H9 (cell line): ENCODE measurements at regions not wholly inside any gene's neighbourhood (a gene's known extent, or its start where the extent isn't known, plus 50 kb on each side); places are given as distances from the start of the nearest gene placed in this dataset.
"Not testable (repeated sequence)": the region's sequence is repeated elsewhere in the genome, so short reads cannot be mapped to it uniquely, and the experiment has no call there.

Experiments used
- DNase-seq: peaks from one replicate; pipeline ENCODE4 v3.0.0-alpha.2; 2017
- H2AFZ ChIP-seq: one replicate; pipeline ENCODE4 v1.6.1; 2013; ENCODE audit warnings: mild to moderate bottlenecking, low read length, control low read depth, moderate library complexity
- H2AK5ac ChIP-seq: 2 replicates; pipeline ENCODE4 v1.6.1; 2013; ENCODE audit warnings: low read length, control low read depth, mixed read lengths; ENCODE audit not compliant: insufficient read length
- H2BK120ac ChIP-seq: one replicate; pipeline ENCODE4 v1.6.1; 2013; ENCODE audit warnings: low read depth, mild to moderate bottlenecking, low read length, control low read depth, inconsistent platforms; ENCODE audit not compliant: poor library complexity, severe bottlenecking
- H2BK12ac ChIP-seq: 2 replicates; pipeline ENCODE4 v1.6.1; 2013; ENCODE audit warnings: low read length, control low read depth, mixed read lengths, low read depth; ENCODE audit not compliant: insufficient read length
- H2BK15ac ChIP-seq: 2 replicates; pipeline ENCODE4 v1.6.1; 2013; ENCODE audit warnings: low read depth, low read length, control low read depth
- H2BK20ac ChIP-seq: one replicate; pipeline ENCODE4 v1.6.1; 2013; ENCODE audit warnings: low read depth, mild to moderate bottlenecking, low read length, control low read depth, inconsistent platforms; ENCODE audit not compliant: poor library complexity, severe bottlenecking
- H2BK5ac ChIP-seq: 2 replicates; pipeline ENCODE4 v1.6.1; 2013; ENCODE audit warnings: low read length, control low read depth, mixed read lengths; ENCODE audit not compliant: insufficient read length
- H3K14ac ChIP-seq: 2 replicates; pipeline ENCODE4 v1.6.1; 2013; ENCODE audit warnings: low read length, control low read depth; ENCODE audit not compliant: insufficient read depth
- H3K18ac ChIP-seq: 2 replicates; pipeline ENCODE4 v1.6.1; 2013; ENCODE audit warnings: low read depth, mild to moderate bottlenecking, mixed read lengths, low read length, control low read depth; ENCODE audit not compliant: insufficient read length
- H3K23ac ChIP-seq: 2 replicates; pipeline ENCODE4 v1.6.1; 2013; ENCODE audit warnings: low read length, control low read depth, mixed read lengths, low read depth; ENCODE audit not compliant: insufficient read length
- H3K23me2 ChIP-seq: 2 replicates; pipeline ENCODE4 v1.6.1; 2013; ENCODE audit warnings: low read depth, mild to moderate bottlenecking, mixed read lengths, low read length, control low read depth; ENCODE audit not compliant: insufficient read length, poor library complexity, severe bottlenecking
- H3K27ac ChIP-seq: 2 replicates; pipeline ENCODE4 v1.5.1; 2013; ENCODE audit warnings: low read length, control low read depth, mixed read lengths, low read depth; ENCODE audit not compliant: insufficient read length
- H3K27me3 ChIP-seq: 2 replicates; pipeline ENCODE4 v1.6.1; 2013; ENCODE audit warnings: low read length, control low read depth, inconsistent platforms; ENCODE audit not compliant: insufficient read depth
- H3K4ac ChIP-seq: 2 replicates; pipeline ENCODE4 v1.6.1; 2013; ENCODE audit warnings: low read depth, mild to moderate bottlenecking, control low read depth, inconsistent platforms, low read length, moderate library complexity
- H3K4me1 ChIP-seq: 2 replicates; pipeline ENCODE4 v1.6.1; 2013; ENCODE audit warnings: low read length, control low read depth, inconsistent platforms; ENCODE audit not compliant: insufficient read depth
- H3K4me2 ChIP-seq: 2 replicates; pipeline ENCODE4 v1.6.1; 2013; ENCODE audit warnings: low read length, control low read depth, mixed read lengths; ENCODE audit not compliant: insufficient read length, insufficient read depth
- H3K56ac ChIP-seq: 2 replicates; pipeline ENCODE4 v1.6.1; 2013; ENCODE audit warnings: low read depth, mild to moderate bottlenecking, mixed read lengths, low read length, control low read depth; ENCODE audit not compliant: insufficient read length
- H3K79me1 ChIP-seq: 2 replicates; pipeline ENCODE4 v1.6.1; 2013; ENCODE audit warnings: low read depth, mild to moderate bottlenecking, moderate library complexity, low read length, control low read depth, inconsistent platforms; ENCODE audit not compliant: insufficient read depth, poor library complexity, severe bottlenecking
- H3K79me2 ChIP-seq: 2 replicates; pipeline ENCODE4 v1.6.1; 2013; ENCODE audit warnings: low read length, control low read depth, inconsistent platforms; ENCODE audit not compliant: insufficient read depth
- H3K9ac ChIP-seq: 2 replicates; pipeline ENCODE4 v1.6.1; 2013; ENCODE audit warnings: low read length, control low read depth, mixed read lengths; ENCODE audit not compliant: insufficient read length; ENCODE audit errors: extremely low read depth
- H3K9me3 ChIP-seq: one replicate; pipeline ENCODE4 v1.6.1; 2013; ENCODE audit warnings: low read depth, low read length, inconsistent platforms; ENCODE audit not compliant: control insufficient read depth
- H3T11ph ChIP-seq: one replicate; pipeline ENCODE4 v1.6.1; 2013; ENCODE audit warnings: mild to moderate bottlenecking, low read length, control low read depth, inconsistent platforms
- H4K20me1 ChIP-seq: one replicate; pipeline ENCODE4 v1.6.1; 2013; ENCODE audit not compliant: control insufficient read depth, insufficient read length, insufficient read depth
- H4K5ac ChIP-seq: 2 replicates; pipeline ENCODE4 v1.6.1; 2013; ENCODE audit warnings: low read depth, mild to moderate bottlenecking, mixed read lengths, low read length, control low read depth; ENCODE audit not compliant: insufficient read length
- H4K8ac ChIP-seq: replicated peaks from 2 replicates; pipeline ENCODE4 v1.6.1; 2013; ENCODE audit warnings: low read length, control low read depth, mixed read lengths, low read depth; ENCODE audit not compliant: insufficient read length
- H4K91ac ChIP-seq: 2 replicates; pipeline ENCODE4 v1.6.1; 2013; ENCODE audit warnings: low read depth, mild to moderate bottlenecking, moderate library complexity, mixed read lengths, low read length, control low read depth; ENCODE audit not compliant: insufficient read length
- H3K27ac Mint-ChIP-seq, 3 experiments: 2 replicates in 2 of 3; 3 replicates in 1 of 3; pipeline ENCODE4 v1.8.0; 2020 to 2021; ENCODE audit warnings: mixed read lengths in 3 of 3, mild to moderate bottlenecking in 1 of 3, moderate library complexity in 1 of 3
- H3K27me3 Mint-ChIP-seq: 2 replicates; pipeline ENCODE4 v1.8.0; 2021; ENCODE audit warnings: low read depth, mild to moderate bottlenecking, moderate library complexity, mixed read lengths
- H3K36me3 Mint-ChIP-seq, 3 experiments: 2 replicates in 2 of 3; 3 replicates in 1 of 3; pipeline ENCODE4 v1.8.0; 2020 to 2021; ENCODE audit warnings: low read depth in 3 of 3, mixed read lengths in 3 of 3; ENCODE audit not compliant: insufficient read depth in 1 of 3
- H3K4me1 Mint-ChIP-seq, 2 experiments: 2 replicates each; pipeline ENCODE4 v1.8.0; 2020; ENCODE audit warnings: mixed read lengths in 2 of 2
- H3K4me3 Mint-ChIP-seq, 2 experiments: 2 replicates in 1 of 2; 3 replicates in 1 of 2; pipeline ENCODE4 v1.8.0; 2020 to 2021; ENCODE audit warnings: mild to moderate bottlenecking in 2 of 2, mixed read lengths in 2 of 2, moderate library complexity in 1 of 2
- H3K9me3 Mint-ChIP-seq, 2 experiments: 2 replicates in 1 of 2; 3 replicates in 1 of 2; pipeline ENCODE4 v1.8.0; 2020; ENCODE audit warnings: mild to moderate bottlenecking in 2 of 2, mixed read lengths in 2 of 2, moderate library complexity in 1 of 2
- WGBS: extraction: QIAGEN DNeasy Blood & Tissue Kit; methylation state at CpG from one replicate; pipeline ENCODE4 v1.1.7; 2013; ENCODE audit warnings: missing lambda C conversion rate, low lambda C conversion rate, mixed read lengths; ENCODE audit not compliant: insufficient read length; ENCODE audit errors: extremely low coverage; 5-methylcytosine and 5-hydroxymethylcytosine counted together

GRCh38 chr12:37814529-37814928 is 502.0 kb upstream of the ALG10B start:
- H3K18ac ChIP-seq, H4K91ac ChIP-seq, H4K5ac ChIP-seq, H3K23ac ChIP-seq, H3K27me3 ChIP-seq, H2BK20ac ChIP-seq, DNase-seq, H2BK5ac ChIP-seq, H4K8ac ChIP-seq, H3K4me2 ChIP-seq, H4K20me1 ChIP-seq, H2BK120ac ChIP-seq, H3K4ac ChIP-seq, H3K27me3 Mint-ChIP-seq, H3T11ph ChIP-seq, H3K4me1 ChIP-seq, H3K27ac Mint-ChIP-seq, H3K23me2 ChIP-seq, H3K79me1 ChIP-seq, H3K9ac ChIP-seq, H3K4me3 Mint-ChIP-seq, H3K27ac ChIP-seq, H3K56ac ChIP-seq, H3K79me2 ChIP-seq, H2BK15ac ChIP-seq, H2BK12ac ChIP-seq, H3K14ac ChIP-seq, H2AK5ac ChIP-seq, H3K4me1 Mint-ChIP-seq, H2AFZ ChIP-seq: not testable (repeated sequence)
- H3K36me3 Mint-ChIP-seq, result peaks cover 9 to 26% (median 11%) of the 10 kb centered on the region in 3 experiments; a peak in 6 of 7 replicates
- peaks cover 26% of the 10 kb centered on the region for H3K9me3 ChIP-seq
- no CpG with 5 or more reads among the region's 35 CpGs for WGBS
- peaks cover 74 to 78% of the 10 kb centered on the region in 2 experiments for H3K9me3 Mint-ChIP-seq
